Osteoblast (primary cell): ENCODE measurements at regions not wholly inside any gene's neighbourhood (a gene's known extent, or its start where the extent isn't known, plus 50 kb on each side); places are given as distances from the start of the nearest gene placed in this dataset.

Source experiments
- DNase-seq: peaks from one replicate; pipeline ENCODE4 v3.0.0; 2011; ENCODE audit warnings: low spot score, mixed read lengths; ENCODE audit not compliant: insufficient read length; ENCODE audit errors: missing footprints
- H2AFZ ChIP-seq: 2 replicates; pipeline ENCODE4 v1.6.0; 2011; ENCODE audit warnings: mild to moderate bottlenecking, low read length
- H3K27ac ChIP-seq: 2 replicates; pipeline ENCODE4 v1.5.1; 2011; ENCODE audit warnings: mild to moderate bottlenecking, low read depth, low read length, moderate library complexity
- H3K27me3 ChIP-seq: 2 replicates; pipeline ENCODE4 v1.6.0; 2012; ENCODE audit warnings: mild to moderate bottlenecking, control low read depth, inconsistent platforms, low read length, moderate library complexity; ENCODE audit not compliant: insufficient read depth
- H3K36me3 ChIP-seq: 2 replicates; pipeline ENCODE4 v1.5.1; 2011; ENCODE audit warnings: mild to moderate bottlenecking, low read length, control low read depth, moderate library complexity; ENCODE audit not compliant: insufficient read depth
- H3K4me1 ChIP-seq: 2 replicates; pipeline ENCODE4 v1.5.1; 2011; ENCODE audit warnings: mild to moderate bottlenecking, low read length, control low read depth, moderate library complexity; ENCODE audit not compliant: insufficient read depth
- H3K4me2 ChIP-seq: 2 replicates; pipeline ENCODE4 v1.6.0; 2011; ENCODE audit warnings: mild to moderate bottlenecking, low read length; ENCODE audit not compliant: insufficient read depth
- H3K4me3 ChIP-seq: fragments of 200-600 bp; sonication (generic); 3 replicates; pipeline ENCODE4 v1.5.1; 2012; ENCODE audit warnings: mild to moderate bottlenecking, low read length, inconsistent platforms; ENCODE audit not compliant: insufficient read depth
- H3K79me2 ChIP-seq: 2 replicates; pipeline ENCODE4 v1.6.0; 2012; ENCODE audit warnings: mild to moderate bottlenecking, low read length, control low read depth, inconsistent platforms; ENCODE audit not compliant: insufficient read depth
- H3K9me3 ChIP-seq: 2 replicates; pipeline ENCODE4 v1.5.1; 2011; ENCODE audit warnings: low read depth, low read length, control low read depth
- H4K20me1 ChIP-seq: 2 replicates; pipeline ENCODE4 v1.6.0; 2012; ENCODE audit warnings: mild to moderate bottlenecking, low read length, control low read depth; ENCODE audit not compliant: insufficient read depth
- CTCF ChIP-seq: IDR thresholded peaks from 2 replicates; pipeline ENCODE4 v1.5.1; 2011; ENCODE audit warnings: mild to moderate bottlenecking, low read depth, low read length, moderate library complexity; ENCODE audit errors: extremely low read depth

DNA sequence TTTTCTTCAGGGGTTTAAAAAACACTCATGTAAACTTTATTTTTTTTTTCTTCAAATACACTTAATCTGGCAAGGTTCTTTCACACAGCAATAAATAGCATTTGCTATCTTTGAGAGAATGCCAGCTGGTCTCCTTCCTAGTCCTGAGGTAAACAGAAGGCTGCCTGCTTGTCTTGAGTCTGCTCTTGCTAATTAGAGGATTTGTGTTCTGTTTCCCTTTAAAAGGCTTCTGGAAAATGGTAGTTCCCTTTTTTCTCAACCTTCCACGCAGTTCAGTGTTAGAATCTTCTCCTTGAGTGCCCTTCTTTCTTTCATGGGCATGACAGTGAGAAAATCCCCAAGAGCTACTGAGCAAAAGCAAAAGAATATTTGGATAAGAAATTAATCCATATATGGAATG, 92.3 kb upstream of the DCN start:
- H2AFZ ChIP-seq = peak overlapping the region; percentile 87
- no peaks in the 10 kb centered on the region for H3K27me3 ChIP-seq
- no peak for DNase-seq
- H3K79me2 ChIP-seq = no peaks in the 10 kb centered on the region
- H3K27ac ChIP-seq = no peak overlapping the region
- H3K36me3 ChIP-seq = no peaks in the 10 kb centered on the region
- no peak overlapping the region for H3K4me3 ChIP-seq
- H3K9me3 ChIP-seq = no peaks in the 10 kb centered on the region
- peak overlapping the region; percentile 20 for H3K4me2 ChIP-seq
- no peaks in the 10 kb centered on the region for H3K4me1 ChIP-seq
- no peak for TF ChIP-seq CTCF
- H4K20me1 ChIP-seq = no peaks in the 10 kb centered on the region

- Histone ChIP-seq H4K20me1 (no peaks in the 10 kb centered on the region), H3K27ac (no peak overlapping the region), H3K27me3 (no peaks in the 10 kb centered on the region), H3K4me1 (no peaks in the 10 kb centered on the region), H3K9me3 (no peaks in the 10 kb centered on the region), H3K4me3 (peak overlapping the region; percentile 16), H3K4me2 (peak overlapping the region; percentile 63), H2AFZ (peak overlapping the region; percentile 47), H3K79me2 (no peaks in the 10 kb centered on the region), H3K36me3 (no peaks in the 10 kb centered on the region)
- TF ChIP-seq CTCF = no peak
- DNase-seq = no peak
Observed at GRCh38 chr12:91273560-91273959, 90.9 kb upstream of the DCN start.

- H3K4me3 ChIP-seq = no peak overlapping the region
- no peaks in the 10 kb centered on the region for H4K20me1 ChIP-seq
- no peaks in the 10 kb centered on the region for H3K36me3 ChIP-seq
- H3K27me3 ChIP-seq = no peaks in the 10 kb centered on the region
- no peaks in the 10 kb centered on the region for H3K9me3 ChIP-seq
- H3K79me2 ChIP-seq = no peaks in the 10 kb centered on the region
- H3K4me1 ChIP-seq = no peaks in the 10 kb centered on the region
- DNase-seq = no peak
- no peak overlapping the region for H3K4me2 ChIP-seq
- no peak overlapping the region for H3K27ac ChIP-seq
- no peak for TF ChIP-seq CTCF
- no peak overlapping the region for H2AFZ ChIP-seq
Observed at GRCh38 chr12:91272461-91273063, 89.9 kb upstream of the DCN start.

DNA sequence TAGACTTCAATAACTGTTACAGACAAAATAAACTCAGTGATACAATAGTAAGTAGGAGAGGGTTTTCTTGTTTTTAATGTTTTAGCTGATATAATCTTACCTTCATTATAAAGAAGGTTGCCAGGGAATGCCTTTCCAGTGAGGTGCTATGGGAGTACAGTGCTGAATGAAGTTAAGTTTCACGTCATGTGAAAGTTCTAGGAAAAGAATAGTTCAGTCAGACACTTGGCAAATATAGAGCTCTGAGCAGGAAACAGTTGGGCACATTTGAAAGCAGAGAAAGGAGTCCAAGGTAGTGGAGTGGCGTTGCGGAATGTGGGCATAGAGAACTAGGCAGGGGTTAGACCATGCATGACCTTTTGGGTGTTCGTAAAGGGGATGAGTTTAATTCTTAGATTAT, 88.6 kb upstream of the DCN start:
- TF ChIP-seq CTCF = no peak
- no peak overlapping the region for H3K4me3 ChIP-seq
- H2AFZ ChIP-seq = no peak overlapping the region
- no peaks in the 10 kb centered on the region for H3K9me3 ChIP-seq
- no peaks in the 10 kb centered on the region for H3K36me3 ChIP-seq
- H3K79me2 ChIP-seq = no peaks in the 10 kb centered on the region
- no peak for DNase-seq
- H3K27me3 ChIP-seq = no peaks in the 10 kb centered on the region
- H3K27ac ChIP-seq = no peak overlapping the region
- no peak overlapping the region for H3K4me2 ChIP-seq
- H4K20me1 ChIP-seq = no peaks in the 10 kb centered on the region
- no peaks in the 10 kb centered on the region for H3K4me1 ChIP-seq
